GM18858 (cell line): ENCODE measurements at regions not wholly inside any gene's neighbourhood (a gene's known extent, or its start where the extent isn't known, plus 50 kb on each side); places are given as distances from the start of the nearest gene placed in this dataset.

Experiments used
- ATAC-seq: cut with Tn5 transposase; IDR thresholded peaks from one replicate; pipeline ENCODE4 v1.9.1; 2021; ENCODE audit not compliant: unreplicated experiment

- no peak for ATAC-seq
These were observed 189.0 kb upstream of the CDKN3 start for GRCh38 chr14:54207476-54208462.

- no peak for ATAC-seq
These were observed 188.1 kb upstream of the CDKN3 start for GRCh38 chr14:54208751-54209150.

GRCh38 chr14:54209511-54210250 is 187.1 kb upstream of the CDKN3 start:
- ATAC-seq, result no peak

GRCh38 chr14:54211551-54212308 is 185.1 kb upstream of the CDKN3 start:
- ATAC-seq, result no peak

- ATAC-seq, result no peak
These were observed 183.3 kb upstream of the CDKN3 start for GRCh38 chr14:54213536-54213935.

- ATAC-seq, result no peak
These were observed 180.0 kb upstream of the CDKN3 start for GRCh38 chr14:54216827-54217226.

GRCh38 chr14:54219261-54220070 is 177.3 kb upstream of the CDKN3 start:
- no peak for ATAC-seq

GRCh38 chr14:54220071-54220703 is 176.6 kb upstream of the CDKN3 start:
- no peak for ATAC-seq

GRCh38 chr14:54220704-54221431 is 175.9 kb upstream of the CDKN3 start:
- no peak for ATAC-seq

GRCh38 chr14:54221432-54221803 is 175.4 kb upstream of the CDKN3 start:
- ATAC-seq, result no peak

GRCh38 chr14:54221971-54222370 is 174.8 kb upstream of the CDKN3 start:
- no peak for ATAC-seq

- no peak for ATAC-seq
These were observed 172.9 kb upstream of the CDKN3 start for GRCh38 chr14:54223831-54224402.

- no peak for ATAC-seq
These were observed 171.2 kb upstream of the CDKN3 start for GRCh38 chr14:54225457-54226060.

- no peak for ATAC-seq
These were observed 170.7 kb upstream of the CDKN3 start for GRCh38 chr14:54226103-54226502.

GRCh38 chr14:54226558-54226957 is 170.2 kb upstream of the CDKN3 start:
- no peak for ATAC-seq

- no peak for ATAC-seq
These were observed 167.7 kb upstream of the CDKN3 start for GRCh38 chr14:54229136-54229535.

- no peak for ATAC-seq
These were observed 166.2 kb upstream of the CDKN3 start for GRCh38 chr14:54230645-54231044.

- ATAC-seq, result no peak
These were observed 164.1 kb upstream of the CDKN3 start for GRCh38 chr14:54232735-54233134.

GRCh38 chr14:54241517-54241916 is 155.3 kb upstream of the CDKN3 start:
- ATAC-seq, result no peak
